ENCODE measurements at regions not wholly inside any gene's neighbourhood (a gene's known extent, or its start where the extent isn't known, plus 50 kb on each side); places are given as distances from the start of the nearest gene placed in this dataset.
"Not testable (repeated sequence)": the region's sequence is repeated elsewhere in the genome, so short reads cannot be mapped to it uniquely, and the experiment has no call there.

DNA sequence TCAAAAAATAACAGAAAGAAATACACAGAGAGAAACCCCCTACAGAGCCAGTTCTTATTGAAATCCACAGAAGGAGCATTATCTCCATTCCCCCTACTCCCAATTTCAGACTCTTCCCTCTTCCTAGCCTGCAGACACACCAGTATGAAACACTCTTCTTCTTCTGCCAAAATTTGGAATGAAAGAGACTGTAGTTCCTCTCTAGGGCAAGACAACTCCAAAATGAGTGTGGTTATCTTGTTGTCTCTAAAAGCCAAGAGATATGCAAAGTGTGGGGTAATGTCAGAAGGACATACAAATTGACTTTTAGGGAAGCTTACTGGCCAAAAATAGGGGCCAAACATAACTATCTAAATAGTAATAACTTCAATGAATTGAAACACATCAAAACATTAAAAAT, 337.1 kb upstream of the SETBP1 start:
- no peak for FAIRE-seq

GRCh38 chr18:44356566-44357157, 324.0 kb upstream of the SETBP1 start:
- no peak for FAIRE-seq

DNA sequence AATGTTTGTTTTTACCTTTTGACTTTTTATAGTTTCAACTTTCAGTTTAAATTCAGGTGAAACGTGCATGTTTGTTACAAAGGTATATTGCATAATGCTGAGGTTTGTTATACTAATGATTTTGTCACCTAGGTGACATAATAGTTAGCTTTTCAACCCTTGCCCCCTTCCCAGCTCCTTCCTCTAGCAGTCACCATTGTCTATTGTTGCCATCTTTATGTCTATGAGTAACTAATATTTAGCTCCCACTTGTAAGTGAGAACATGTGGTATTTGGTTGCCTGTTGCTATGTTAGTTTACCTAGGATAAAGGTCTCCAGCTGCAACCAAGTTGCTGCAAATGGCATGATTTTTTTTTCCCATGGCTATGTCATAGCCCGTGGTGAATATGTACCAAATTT, 322.3 kb upstream of the SETBP1 start:
- FAIRE-seq, result no peak

GRCh38 chr18:44359741-44360140, 320.9 kb upstream of the SETBP1 start:
- FAIRE-seq, result not testable (repeated sequence)

DNA sequence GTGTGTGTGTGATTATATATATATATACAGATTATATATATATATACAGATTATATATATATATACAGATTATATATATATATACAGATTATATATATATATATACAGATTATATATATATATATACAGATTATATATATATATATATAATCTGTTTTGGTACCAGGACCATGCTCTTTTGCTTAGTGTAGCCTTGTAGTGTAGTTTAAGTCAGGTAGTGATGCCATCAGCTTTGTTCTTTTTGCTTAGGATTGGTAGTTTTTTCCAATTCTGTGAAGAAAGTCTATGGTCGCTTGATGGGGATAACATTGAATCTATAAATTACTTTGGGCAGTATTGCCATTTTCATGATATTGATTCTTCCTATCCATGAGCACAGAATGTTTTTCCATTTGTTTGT, 318.5 kb upstream of the SETBP1 start:
- not testable (repeated sequence) for FAIRE-seq

DNA sequence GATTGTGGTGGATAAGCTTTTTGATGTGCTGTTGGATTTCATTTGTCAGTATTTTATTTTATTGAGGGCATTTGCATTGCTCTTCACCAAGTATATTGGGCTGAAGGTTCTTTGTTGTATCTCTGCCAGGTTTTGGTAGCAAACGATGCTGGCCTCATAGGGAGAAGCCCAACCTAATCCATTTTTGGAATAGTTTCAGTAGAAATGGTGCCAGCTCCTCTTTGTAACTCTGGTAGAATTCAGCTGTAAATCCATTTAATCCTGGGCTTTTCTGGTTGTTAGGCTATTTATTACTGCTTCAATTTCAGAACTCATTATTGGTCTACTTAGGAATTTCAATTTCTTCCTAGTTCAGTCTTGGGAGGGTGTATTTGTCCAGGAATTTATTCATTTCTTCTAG, 309.8 kb upstream of the SETBP1 start:
- FAIRE-seq, result no peak

GRCh38 chr18:44374966-44375365, 305.7 kb upstream of the SETBP1 start:
- FAIRE-seq, result no peak

DNA sequence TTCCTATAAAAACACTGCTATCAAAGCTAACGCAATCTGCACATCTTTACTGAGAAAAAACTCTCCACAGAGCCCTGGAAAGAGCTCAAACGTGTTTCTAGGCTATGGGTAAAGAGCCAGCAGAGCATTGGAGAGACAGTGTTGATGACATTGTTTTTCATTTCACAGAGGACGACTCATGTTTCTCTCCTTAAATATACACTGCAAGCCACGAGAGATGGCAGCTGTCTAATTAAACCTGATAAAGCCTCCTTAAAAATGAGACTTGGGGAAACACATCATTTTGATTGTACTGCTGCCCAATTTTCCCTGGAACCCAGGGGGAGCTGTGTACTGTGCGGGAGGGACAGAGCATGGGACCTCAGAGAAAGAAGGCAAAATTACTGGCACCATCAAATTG, 294.3 kb upstream of the SETBP1 start:
- no peak for FAIRE-seq

GRCh38 chr18:44388329-44388728, 292.4 kb upstream of the SETBP1 start:
- no peak for FAIRE-seq

- no peak for FAIRE-seq
Measured at GRCh38 chr18:44392933-44393332, 287.8 kb upstream of the SETBP1 start.

- FAIRE-seq, result no peak
Measured at GRCh38 chr18:44393406-44393805, 287.3 kb upstream of the SETBP1 start.

- FAIRE-seq, result no peak
Measured at GRCh38 chr18:44396550-44396949, 284.1 kb upstream of the SETBP1 start.

GRCh38 chr18:44409071-44409470, 271.6 kb upstream of the SETBP1 start:
- FAIRE-seq, result no peak

DNA sequence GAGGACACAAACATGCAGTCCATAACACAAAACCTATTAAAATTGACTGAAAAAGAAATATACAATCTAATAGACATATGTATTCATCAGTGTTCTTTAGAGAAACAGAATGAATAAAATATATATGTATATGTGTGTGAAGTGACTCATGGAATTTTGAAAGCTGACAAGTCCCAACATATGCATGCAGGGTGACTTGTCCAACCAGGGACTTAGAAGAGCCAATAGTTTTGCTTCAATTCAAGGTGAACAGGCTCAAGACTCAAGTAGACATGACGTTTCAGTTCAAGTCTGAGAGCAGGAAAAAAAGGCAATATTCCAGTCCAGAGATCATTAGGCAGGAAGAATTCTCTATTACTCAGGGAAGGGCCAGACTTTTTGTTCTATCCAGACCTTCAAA, 271.2 kb upstream of the SETBP1 start:
- FAIRE-seq, result no peak

- FAIRE-seq, result no peak
Measured at GRCh38 chr18:44410740-44411139, 269.9 kb upstream of the SETBP1 start.

DNA sequence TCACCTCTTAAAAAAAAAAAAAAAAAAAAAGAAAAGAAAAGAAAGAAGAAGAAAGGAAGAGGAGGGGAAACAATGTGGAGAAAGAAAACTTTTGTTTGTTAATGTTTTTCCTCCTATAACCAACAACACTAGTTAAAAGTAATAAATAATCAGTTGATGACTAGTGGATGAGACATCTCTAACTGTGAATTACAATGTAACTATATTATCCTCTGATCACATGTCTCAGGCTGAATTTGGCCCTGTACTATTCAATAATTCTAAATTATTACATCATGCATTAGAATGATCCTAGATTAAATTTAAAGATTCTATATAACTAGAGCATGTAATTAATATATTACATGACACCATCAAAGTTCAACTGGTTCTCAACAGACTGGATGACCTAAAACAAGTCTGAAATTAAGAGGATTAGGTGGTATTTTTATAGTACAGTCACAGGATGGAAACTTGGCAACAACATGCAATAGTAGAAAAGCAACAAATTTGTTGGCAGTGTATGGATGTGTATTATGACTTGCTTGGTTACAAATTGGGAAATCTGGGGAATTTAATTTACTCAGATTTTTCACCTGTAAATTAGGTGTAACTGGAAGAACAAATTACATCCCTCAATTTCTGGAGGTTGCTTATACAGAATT, 269.3 kb upstream of the SETBP1 start:
- FAIRE-seq, result no peak

GRCh38 chr18:44411976-44412375, 268.7 kb upstream of the SETBP1 start:
- FAIRE-seq, result no peak

- no peak for FAIRE-seq
Measured at GRCh38 chr18:44423814-44424644, 256.7 kb upstream of the SETBP1 start.

- no peak for FAIRE-seq
Measured at GRCh38 chr18:44424645-44425035, 256.0 kb upstream of the SETBP1 start.

- no peak for FAIRE-seq
Measured at GRCh38 chr18:44425161-44425560, 255.5 kb upstream of the SETBP1 start.

GRCh38 chr18:44437603-44438002, 243.1 kb upstream of the SETBP1 start:
- no peak for FAIRE-seq

DNA sequence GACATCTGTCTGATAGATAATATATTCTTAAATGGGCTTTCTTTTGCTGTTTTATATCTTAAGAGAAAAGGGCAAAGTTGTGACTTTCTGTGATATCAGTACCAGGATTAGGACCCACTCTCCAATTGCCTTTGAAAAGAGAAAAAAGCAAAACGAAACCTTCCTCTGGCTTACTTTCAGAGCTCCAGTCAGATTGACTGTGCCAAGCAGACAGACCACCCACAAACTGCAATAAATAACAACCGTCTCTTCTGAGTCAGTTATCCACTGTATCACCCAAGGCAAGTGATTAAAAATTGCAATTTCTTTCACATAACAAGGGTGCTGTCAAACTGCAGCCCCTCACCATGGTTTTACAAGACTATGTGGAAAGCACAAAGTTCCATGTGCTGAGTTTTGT, 230.5 kb upstream of the SETBP1 start:
- FAIRE-seq, result no peak

DNA sequence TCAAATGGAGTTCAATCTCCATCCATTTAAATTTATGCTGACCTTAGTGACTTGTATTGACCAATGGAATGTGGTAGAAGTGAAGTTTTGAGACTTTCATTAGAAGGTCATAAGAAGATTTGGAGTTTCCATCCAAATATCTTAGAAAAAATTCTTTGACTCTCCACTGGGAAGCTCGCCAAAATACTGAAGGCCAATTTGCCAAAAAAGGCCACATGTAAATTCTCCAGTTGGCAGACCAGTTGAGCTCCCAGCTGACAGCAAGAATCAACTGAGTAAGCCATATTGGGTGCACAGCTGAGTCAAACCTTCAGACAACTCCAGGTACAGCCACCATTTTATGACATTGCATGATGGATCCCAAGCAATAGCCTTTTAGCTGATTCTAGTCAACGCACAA, 228.3 kb upstream of the SETBP1 start:
- FAIRE-seq, result no peak

DNA sequence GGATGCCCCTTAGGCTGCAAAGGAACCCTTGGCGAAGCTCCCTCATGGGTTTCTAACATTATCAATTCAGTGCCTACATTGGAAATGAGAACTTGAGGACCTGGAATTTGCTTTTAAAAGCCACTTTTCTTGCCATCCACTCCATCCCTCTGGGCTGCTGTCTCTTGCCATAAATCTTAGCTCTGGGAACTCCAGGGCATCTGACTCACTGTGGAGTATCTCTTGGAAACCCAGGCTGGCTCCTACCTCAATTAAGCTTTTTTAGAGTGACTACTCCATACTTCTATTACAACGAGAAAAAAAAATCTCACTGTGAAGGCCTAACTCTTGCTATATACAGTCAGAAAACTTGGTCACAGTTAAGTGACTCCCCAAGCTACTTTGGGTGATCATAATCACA, 227.2 kb upstream of the SETBP1 start:
- no peak for FAIRE-seq

Data from endometrium (tissue), 2 donors.